Neural progenitor cell (in vitro differentiated cells): ENCODE measurements at regions not wholly inside any gene's neighbourhood (a gene's known extent, or its start where the extent isn't known, plus 50 kb on each side); places are given as distances from the start of the nearest gene placed in this dataset.

Experiments used
- EZH2 ChIP-seq: fragments of 200-600 bp; sonication (generic); IDR thresholded peaks from 2 replicates; pipeline ENCODE4 v1.6.1; 2017; ENCODE audit warnings: antibody characterized with exemption, mild to moderate bottlenecking, moderate library complexity
- TF ChIP-seq, protein P1 (sequence below): fragments of 200-600 bp; sonication (generic); IDR thresholded peaks from 2 replicates; pipeline ENCODE4 v1.5.1; 2017; ENCODE audit warnings: antibody characterized with exemption, mild to moderate bottlenecking

DNA sequence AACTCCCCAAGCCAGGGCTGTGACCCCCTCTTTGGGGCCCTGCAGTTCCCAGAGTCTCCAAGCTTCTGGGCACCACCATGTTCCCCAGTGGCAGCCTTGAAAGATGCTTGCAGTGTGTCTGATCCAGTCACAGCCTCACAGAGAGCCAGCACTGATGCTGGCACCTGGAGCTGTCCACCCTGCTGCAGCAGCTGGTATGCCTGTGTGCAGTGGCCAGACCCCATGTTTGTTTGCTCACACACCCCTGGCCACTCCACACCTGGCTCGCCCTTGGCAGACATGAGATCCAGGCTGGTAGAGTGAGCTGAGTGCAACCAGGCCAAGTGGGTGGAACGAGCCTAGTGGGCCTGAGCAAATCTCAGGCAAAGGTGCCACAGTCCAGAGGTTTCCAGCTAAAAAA lies 106.0 kb downstream of the C9orf50 start:
- no peak for TF ChIP-seq EZH2
- TF ChIP-seq, protein P1, sequence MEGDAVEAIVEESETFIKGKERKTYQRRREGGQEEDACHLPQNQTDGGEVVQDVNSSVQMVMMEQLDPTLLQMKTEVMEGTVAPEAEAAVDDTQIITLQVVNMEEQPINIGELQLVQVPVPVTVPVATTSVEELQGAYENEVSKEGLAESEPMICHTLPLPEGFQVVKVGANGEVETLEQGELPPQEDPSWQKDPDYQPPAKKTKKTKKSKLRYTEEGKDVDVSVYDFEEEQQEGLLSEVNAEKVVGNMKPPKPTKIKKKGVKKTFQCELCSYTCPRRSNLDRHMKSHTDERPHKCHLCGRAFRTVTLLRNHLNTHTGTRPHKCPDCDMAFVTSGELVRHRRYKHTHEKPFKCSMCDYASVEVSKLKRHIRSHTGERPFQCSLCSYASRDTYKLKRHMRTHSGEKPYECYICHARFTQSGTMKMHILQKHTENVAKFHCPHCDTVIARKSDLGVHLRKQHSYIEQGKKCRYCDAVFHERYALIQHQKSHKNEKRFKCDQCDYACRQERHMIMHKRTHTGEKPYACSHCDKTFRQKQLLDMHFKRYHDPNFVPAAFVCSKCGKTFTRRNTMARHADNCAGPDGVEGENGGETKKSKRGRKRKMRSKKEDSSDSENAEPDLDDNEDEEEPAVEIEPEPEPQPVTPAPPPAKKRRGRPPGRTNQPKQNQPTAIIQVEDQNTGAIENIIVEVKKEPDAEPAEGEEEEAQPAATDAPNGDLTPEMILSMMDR, result no peak
